NCI-H510A treated with DMSO at 0.1 percent for 48 hours (cell line): ENCODE measurements at regions not wholly inside any gene's neighbourhood (a gene's known extent, or its start where the extent isn't known, plus 50 kb on each side); places are given as distances from the start of the nearest gene placed in this dataset.
A peak's percentile ranks its signal among the peaks of the same experiment; 100 is the strongest.

Experiments
- DNase-seq: peaks from one replicate; lab custom pipeline; 2025; lab: John Stamatoyannopoulos, UW

DNA sequence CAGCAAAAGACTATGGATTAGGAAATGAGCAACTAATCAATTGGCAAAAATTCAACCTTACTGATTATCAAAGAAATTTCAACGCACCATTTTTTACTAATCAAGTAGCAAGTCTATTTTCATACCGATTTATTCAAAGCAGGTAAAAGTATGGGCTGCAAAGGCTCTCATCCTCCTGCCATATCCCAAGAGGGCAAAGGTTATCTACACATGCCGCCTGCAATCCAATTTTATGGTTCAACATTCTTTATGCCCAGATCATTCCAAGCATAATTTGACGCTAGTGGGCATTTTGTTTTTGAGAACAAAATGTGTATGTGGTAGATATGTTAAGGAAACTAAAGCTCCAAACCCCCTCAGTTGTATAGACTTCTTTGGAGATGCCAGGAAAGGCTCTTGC, 270.6 kb downstream of the MAF start:
- DNase-seq = no peak

DNA sequence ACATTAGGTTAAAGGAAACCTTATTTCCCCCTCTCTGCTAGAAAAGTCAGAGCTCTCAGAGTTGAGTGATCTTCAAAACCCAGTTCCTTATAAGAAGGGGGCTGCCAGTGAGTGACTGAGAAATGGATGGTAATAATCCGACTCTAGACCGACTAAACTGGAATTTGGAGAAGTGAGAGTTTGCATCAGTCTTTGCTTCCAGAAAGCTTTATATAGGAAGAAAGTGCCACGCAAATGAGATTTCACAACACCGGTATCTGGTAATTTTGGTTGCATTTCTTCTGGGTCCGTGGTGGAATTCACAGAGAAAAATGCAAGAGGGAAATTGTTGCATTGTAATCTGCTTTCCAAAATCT, 271.4 kb downstream of the MAF start:
- no peak for DNase-seq

DNA sequence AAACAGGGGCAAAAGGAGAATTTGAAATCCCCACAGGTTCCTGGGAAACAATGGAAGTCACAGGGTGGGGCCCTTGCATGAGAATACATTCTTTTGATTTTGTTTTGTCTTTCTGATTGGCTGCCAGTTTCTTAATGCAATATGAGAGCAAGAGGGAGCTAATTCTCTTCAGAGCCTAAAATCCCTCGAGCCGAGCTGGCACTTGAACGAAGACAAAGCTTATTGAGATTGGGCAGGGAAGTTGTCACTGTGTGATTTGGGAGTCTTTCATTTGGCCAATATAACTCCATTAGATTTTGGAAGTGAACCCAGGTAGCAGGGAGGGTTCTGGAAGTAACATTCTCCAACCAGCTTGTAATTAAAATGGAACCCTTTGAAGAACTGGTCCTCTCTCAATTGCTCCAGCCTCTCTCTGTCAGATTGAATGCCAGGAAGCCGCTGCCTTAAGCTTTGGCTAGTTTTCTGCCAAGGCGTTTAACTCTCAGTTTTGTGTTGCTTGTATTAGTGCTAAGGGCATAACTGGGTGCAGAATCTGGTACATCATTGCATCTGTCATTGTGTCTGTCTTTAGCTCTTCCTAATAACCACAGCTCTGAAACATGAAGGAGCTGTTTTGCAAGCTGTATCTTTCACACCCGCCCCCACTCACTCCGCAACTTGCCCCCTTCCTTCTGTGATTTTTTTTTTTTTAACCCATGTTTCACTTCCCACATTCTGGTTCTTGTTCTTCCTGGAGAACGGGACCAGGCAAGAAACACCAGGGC, 272.0 kb downstream of the MAF start:
- no peak for DNase-seq

DNA sequence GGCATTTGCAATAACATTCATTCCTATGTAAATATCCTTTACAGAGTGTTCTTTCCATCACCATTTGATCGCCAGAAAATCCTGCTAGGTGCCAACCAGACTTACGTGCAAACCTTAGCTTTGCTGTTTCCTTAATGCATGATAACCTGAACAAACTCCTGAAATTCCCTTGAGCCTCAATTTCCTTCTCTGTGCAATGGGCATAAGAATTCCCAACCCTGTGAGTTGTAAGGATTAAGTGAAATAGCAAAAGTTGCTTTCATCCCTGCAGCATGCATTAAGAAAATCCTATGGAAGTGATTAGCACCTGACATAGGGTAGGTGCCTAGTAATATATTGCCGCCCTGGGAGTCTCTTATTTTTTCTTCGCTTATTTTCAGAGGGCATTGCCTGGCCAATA, 272.7 kb downstream of the MAF start:
- no peak for DNase-seq

DNA sequence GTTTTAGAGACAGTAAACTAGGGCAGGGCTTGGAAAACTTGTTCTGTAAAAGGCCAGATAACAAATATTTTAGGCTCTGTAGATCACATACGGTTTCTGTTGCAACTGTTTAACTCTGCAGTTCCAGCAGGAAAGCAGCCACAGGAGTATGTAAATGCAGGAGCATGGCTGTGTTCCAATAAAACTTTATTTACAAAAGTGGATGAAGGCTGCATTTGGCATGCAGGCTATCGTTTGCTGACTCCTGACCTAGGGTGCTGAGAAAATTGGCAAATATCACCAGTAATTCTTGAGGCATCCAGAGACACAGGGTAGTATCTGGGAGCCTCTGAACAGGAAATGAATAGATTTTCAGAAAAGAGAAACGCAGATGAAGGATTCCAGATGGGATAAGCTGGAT, 274.0 kb downstream of the MAF start:
- DNase-seq = no peak

DNA sequence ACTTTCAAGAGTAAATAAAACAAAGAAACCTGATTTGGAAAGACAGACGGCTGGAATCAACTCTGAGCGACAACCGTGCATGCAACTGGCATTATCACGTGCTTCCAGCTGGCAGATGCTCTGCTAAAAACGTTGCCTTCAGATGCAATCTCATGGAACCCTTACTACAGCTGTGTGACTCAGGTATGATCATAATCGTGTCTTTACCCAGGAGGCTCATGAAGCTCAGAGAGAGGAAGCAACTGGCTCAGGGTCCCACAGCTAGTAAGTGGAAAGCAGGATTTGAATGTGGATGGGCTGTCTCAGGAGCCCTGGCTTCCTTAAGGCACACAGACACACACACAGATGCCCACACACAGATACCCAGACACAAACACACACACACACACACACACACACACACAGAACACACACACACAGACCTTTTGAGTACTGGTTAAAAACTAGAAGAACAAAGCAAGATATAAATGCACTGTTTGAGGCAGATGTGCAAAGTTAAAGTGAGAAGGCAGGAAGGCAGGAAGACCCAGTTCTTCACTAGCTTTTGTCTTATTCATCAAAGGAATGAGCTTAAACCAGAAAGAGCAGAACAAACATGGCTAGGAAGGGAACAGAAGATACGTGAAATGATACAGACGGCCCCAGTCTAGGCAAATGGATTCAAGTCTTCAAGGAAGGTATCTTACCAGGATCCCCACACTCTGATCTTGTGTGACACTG, 275.2 kb downstream of the MAF start:
- no peak for DNase-seq

DNA sequence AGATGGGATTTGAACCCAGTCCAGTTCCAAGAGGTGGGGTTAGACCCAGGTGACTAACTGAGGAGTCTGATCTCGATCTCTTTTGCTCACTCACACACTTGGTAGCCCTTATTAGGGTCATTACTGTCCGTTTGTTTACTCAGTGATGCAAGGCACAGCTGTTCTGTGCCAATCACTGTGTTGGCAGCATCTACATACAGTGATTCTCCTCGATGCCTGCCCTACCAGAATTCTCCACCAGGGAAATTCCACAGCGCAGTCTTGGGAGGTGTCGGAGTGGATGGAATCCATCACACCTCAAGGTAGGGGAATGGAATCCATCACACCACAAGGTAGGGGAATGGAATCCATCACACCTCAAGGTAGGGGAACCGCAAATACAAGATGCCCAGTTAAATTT, 279.6 kb downstream of the MAF start:
- no peak for DNase-seq

DNA sequence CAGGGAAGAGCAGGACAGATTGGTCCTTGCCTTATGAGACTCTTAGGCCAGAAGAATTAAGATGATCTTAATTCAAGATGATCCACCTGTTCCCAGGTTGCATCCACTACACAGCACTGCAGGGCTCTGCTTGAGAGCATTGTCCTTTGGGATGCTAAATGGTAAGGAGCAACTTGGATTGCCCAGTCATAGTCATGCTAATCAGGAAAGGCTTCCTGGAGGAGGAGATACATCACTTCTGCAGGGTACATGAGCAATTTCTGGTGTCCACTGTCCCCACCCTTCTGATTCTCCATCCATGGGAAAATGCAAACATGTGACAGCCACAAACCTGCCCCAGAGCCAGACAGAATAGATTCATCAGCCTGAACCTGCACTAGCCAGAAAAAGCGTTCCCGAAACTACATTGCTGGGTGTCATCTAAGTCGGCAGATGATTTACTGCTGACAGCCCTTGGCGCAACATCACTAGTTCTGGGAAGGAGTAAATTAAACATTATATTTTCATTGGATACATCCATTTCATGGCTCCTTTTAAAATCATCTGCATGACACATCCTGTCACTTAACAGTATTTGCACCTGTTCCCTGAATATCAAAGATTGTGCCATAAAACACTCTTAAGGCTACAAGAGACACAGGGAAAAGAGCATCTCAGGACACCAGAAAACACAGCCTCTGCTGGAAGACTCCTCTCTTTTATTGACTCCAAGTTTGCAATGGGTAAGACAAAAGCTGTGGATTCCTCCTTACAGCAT, 282.2 kb downstream of the MAF start:
- no peak for DNase-seq

DNA sequence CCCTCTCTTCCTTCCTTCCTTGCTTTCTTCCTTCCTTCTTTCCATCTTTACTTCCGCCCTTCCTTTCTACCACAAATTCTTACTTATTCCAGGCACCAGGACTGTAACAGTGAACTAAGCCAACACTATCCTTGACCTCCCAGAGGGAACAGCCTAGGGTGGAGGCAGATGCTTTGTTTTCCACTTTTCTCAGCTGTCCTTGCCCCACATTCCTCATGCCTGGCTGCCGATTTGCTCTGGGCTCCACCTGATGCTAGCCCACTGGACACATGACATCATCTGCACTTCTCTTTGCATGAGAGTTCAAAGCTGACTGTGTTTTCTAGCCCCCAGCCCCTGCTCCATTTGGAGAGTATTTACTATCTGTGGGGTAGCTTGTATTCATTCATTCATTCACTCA, 283.0 kb downstream of the MAF start:
- no peak for DNase-seq

DNA sequence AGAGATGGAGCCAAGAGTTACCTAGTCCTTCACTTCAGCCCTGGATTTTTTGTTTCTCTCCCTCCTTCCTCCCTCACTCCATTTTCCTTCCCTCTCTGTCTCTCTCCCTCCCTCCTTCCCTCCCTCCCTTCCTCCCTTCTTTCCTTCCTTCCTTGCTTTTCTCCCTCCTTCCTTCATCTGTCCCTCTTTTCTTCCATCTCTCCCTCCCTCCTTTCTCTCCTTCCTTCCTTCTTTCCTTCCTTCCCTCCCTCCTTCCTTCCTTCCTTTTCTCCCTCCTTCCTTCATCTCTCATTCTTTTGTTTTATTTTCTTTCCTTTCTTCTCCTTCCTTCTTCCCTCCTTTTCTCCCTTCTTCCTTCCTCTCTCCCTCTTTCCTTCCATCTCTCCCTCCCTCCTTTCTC, 283.5 kb downstream of the MAF start:
- no peak for DNase-seq

DNA sequence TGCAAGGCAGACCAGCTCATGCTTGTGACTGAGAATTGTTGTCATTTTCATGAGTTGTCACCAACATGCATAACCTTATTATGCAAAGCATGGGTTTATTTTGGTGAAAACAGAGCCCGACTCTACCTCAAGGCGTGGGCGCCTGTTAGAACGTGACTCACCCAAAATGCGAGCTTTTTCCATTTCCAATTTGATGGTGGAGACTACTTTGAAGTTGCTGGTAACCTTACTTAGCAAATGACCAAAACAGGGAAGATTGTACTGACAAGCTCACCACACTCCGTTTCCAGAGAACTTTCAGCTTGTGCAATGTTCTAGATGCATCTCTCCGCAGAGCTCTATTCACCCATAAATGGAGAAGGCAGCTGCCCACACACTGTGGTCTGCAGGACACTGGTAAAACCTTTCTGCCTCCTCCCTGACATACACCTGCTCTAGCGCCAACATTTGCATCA, 284.5 kb downstream of the MAF start:
- DNase-seq = no peak

DNA sequence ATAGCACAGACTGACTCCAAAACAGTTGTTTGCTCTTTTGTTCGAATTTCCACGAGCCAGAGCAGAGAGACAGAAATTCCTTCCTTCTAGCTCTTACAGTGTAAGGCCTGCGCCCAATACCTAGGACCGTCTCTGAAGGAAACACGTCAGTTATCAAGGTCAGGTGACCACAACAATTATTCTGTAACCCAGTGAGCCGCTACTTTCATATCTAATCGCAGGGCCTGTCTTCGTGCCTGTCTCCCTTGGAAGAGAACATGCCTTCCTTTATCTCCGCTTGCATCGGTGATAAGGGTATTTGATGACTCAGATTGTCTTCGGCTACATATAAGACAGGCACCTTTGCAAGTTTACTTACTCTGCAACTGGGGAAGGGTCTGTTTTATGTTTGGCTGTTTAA, 288.0 kb downstream of the MAF start:
- no peak for DNase-seq

DNA sequence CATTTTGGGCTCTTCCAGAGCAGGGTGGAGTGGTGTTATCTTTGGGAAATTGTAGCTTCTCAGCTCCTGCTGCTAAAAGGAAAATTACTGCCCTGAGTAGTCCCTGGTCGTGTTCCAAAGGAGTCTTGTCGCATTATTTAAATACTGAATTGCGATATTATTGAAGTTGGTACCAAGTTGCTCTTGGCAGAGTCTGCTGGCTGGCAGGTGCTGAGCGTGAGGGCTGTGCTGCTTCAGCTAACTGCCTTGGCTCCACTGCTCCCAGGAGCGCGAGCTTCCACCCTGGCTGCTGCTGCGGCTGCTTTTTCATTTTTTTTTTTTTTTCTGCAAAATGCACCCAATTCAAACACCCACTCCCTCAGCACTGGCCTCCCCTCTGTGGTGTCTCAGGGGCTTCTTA, 289.8 kb downstream of the MAF start:
- DNase-seq = no peak

DNA sequence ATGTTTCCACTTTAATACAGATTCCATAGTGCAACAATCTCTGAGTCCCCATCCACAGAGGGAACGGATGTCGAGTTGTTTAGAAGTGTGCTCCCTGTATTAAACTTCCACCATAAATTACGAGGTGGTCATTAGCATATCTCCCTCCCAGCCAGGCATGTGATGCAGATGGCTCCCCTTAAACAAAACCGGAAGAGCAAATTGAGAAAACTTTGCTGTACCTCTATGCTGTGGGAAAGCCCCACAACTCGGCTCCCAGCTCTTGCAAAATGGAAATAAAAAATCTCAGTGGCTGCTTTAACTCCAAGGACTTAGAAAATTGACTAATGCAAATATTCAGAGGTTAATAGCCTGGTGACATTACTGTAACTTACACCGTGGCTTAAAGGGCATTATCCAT, 290.9 kb downstream of the MAF start:
- DNase-seq = no peak

DNA sequence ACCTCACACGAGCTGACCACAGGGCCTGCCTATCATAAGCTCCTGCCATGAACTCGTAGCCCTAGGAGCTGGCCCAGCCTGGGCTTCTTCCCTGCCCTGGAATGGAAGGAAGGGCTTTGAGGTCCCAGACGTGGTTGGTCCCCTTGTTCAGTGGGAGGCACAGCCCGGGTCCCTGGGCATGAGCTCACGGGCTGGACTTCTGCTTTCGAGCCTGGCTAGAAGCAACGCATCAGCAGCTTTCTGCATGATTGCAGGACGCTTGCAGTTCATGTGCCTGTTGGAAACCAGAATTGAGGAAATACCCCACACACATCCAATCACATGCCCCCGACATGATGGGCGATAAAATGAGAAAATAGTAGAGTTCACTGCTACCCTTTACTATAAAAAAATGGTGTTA, 293.3 kb downstream of the MAF start:
- DNase-seq = no peak

DNA sequence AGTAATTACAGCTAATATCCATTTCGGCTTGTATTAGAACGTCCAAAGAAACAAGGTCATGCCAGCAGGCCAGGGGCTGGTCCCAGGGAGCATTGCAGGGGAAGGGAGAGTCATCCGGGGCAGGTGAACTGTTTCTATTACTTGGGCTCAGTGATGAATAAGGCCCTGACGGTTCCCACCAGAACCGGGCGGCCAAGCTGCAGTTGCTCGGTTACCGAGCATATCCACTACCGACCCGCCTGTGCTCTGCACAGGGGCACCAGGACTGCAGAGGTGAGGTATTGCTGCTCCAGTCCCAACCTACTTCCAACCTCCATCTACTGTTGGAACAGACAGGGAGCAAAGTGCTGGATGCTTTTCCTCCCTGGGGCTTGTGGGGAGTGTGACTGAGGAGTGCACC, 295.5 kb downstream of the MAF start:
- no peak for DNase-seq

DNA sequence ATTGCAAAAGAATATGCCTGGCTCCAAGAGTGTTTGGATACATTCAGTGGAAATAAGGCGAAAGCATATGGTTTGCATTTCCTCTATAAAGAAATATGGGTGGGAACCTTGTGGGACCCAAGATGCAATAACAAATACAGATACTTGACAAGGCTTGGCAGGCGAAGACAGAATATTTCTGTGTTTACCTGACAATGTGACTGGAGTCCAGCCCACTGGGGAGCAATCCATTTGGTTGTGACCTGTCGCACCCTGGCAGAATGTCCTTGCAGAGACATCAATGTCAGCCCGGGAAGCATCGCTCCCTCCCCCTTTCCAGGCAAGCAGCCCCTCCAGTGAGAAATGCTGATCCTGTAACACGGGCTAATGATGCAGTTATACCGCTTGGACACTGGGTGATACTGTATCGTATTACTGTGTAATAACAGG, 296.6 kb downstream of the MAF start:
- DNase-seq = no peak

DNA sequence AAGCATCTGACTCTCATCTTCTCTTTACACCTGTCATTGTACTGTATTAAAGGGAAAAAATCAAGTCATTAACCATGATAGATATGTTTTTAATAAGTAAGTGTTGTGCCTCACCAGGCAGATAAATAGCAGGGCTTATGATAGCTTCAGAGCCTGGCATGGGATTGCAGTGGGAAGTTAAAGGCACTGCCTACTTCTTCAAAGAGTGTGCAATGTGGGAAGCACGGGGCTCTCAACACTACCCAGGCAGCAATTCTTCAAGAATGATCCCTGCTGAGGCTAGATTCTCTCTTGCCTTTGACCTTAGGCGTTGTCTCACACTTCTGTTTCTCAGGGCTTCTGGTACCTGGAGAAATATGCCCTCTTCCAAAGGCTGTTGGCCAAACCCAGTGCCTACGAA, 297.3 kb downstream of the MAF start:
- DNase-seq = no peak

DNA sequence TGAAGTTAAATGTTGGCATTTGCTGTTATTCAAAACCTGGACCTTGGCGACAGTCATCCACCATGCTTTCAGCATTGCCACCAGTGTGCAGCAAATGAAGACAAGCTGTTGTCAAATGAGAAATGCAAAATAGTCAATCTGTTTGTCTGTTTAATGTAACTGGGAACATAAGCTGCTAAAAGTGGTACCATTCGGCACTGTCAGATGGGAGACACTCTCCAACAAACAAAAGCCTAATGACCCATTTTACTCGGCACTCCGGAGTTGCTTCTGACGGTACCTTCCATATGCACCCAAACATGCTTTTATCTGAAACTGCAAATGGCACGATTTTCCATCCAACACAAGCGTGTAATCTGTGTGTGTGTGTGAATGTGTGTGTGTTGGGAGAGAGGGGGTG, 297.8 kb downstream of the MAF start:
- DNase-seq = no peak

DNA sequence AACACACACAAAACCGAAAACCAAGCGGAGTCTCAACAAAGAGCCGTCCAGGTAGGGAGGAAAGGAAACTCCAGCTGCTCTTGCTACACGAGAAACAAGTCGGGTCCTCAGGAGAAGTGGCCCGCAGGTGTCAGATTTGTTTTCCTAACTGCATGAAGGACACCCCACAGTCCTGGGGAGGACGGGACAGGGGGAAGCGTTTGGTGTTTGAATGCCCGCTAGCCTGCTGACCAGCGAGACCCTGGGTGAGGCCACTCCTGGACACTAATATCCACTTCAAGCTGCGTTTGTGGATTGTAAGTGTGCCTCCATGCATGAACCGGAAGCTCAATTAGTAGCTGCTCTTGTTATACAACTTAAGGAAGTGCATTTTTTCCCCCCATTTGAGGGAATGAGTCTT, 299.5 kb downstream of the MAF start:
- DNase-seq = peak; percentile 24

DNA sequence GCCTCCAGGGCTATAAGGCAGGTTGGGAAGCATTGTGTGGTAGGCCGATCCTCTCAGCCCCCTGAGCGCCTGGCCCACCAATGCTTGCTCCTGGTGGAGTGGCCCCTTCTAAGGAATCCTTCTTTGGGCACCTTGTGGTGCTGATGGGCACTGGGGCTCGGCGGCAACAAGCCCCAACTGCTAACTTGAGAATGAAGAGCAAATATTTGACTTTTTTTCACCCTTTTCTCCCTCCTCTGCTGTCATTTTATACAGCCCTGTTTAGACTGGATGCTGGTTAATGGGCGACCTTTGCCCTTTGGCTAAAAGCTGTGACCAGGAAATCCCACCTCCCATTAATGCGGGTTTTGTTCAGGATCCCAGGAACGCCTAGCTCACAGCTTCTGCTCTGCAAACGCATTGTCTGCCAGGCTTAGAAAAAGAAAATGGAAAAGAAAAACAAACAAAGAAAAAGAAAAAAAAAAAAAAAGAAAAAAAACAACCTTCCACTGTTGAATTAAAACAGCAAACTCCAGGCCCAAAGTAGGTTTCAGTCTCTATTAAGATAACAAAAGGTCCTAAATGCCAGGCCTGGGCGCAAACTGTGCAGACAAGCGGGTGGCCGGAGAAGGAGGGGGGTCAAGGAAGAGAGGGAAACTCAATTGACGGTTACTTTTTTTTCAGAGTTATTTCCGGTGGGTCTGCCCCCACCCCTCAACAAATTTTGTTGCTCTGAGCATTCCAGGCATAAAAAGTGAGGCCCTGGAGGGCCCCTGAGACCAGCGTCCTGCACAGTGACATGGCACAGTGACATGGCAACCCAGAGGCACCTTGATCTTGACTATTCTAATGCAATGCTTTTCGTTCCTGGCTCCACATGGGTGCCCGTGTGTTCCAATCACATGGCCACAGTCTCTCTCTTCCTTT, 301.4 kb downstream of the MAF start:
- DNase-seq = no peak

DNA sequence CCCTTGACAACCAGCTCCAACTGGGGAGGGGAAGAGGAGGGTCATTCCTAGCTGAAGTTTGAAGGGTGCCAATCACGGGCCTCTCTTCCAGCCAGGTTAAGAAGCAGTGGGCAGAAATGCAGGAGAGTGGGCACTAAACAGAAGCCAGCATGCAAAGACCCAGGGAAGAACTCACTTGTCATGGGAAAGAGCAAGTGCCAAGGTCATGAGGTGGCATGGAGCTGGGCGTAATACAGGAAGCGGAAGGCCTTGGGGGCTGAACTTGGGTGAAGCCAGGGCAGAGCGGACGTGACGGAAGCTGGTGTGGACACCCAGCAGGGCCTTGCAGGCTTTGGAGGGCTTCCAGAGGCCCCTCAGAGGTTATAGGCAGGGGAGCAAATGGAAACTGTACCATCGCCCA, 302.1 kb downstream of the MAF start:
- no peak for DNase-seq
